Thoracic aorta (tissue), 2 donors: ENCODE measurements at regions not wholly inside any gene's neighbourhood (a gene's known extent, or its start where the extent isn't known, plus 50 kb on each side); places are given as distances from the start of the nearest gene placed in this dataset.

Experiments used
- ATAC-seq: fragments of 150-250 bp; one replicate; pipeline ENCODE4 v1.8.0; 2017; ENCODE audit warnings: low read depth; ENCODE audit not compliant: insufficient number of reproducible peaks, low FRiP score
- DNase-seq: peaks from one replicate; pipeline ENCODE4 v3.0.0-alpha.2; 2020; ENCODE audit warnings: low spot score
- H3K27ac ChIP-seq, 2 donors: fragments of 200-600 bp; sonication (generic); 1 replicate in 1 of 2; 2 replicates in 1 of 2; pipeline ENCODE4 v1.5.1; 2016; ENCODE audit warnings: mild to moderate bottlenecking in 2 of 2, moderate library complexity in 2 of 2
- H3K27me3 ChIP-seq: fragments of 200-600 bp; sonication (generic); replicated peaks from 2 replicates; pipeline ENCODE4 v1.6.0; 2016; ENCODE audit warnings: mild to moderate bottlenecking; ENCODE audit not compliant: insufficient read depth
- H3K36me3 ChIP-seq: fragments of 200-600 bp; sonication (generic); one replicate; pipeline ENCODE4 v1.5.1; 2016
- H3K4me1 ChIP-seq, 2 donors: fragments of 200-600 bp; sonication (generic); 1 replicate in 1 of 2; 2 replicates in 1 of 2; pipeline versions ENCODE4 v1.5.1 to v1.6.0; 2016; ENCODE audit warnings: low read depth in 2 of 2, mild to moderate bottlenecking in 1 of 2; ENCODE audit not compliant: control insufficient read depth in 1 of 2
- H3K4me3 ChIP-seq: fragments of 200-600 bp; sonication (generic); 2 replicates; pipeline ENCODE4 v1.5.1; 2016; ENCODE audit warnings: mild to moderate bottlenecking
- H3K9me3 ChIP-seq: fragments of 200-600 bp; sonication (generic); 2 replicates; pipeline ENCODE4 v1.5.1; 2016
- CTCF ChIP-seq: fragments of 200-600 bp; sonication (generic); IDR thresholded peaks from one replicate; pipeline ENCODE4 v1.5.1; 2019; ENCODE audit warnings: antibody characterized with exemption

- Histone ChIP-seq H3K27me3 (no peaks in the 10 kb centered on the region), H3K4me1 (no peaks in the 10 kb centered on the region), H3K9me3 (no peaks in the 10 kb centered on the region), H3K4me3 (no peak overlapping the region), H3K27ac (no peak overlapping the region), H3K36me3 (no peaks in the 10 kb centered on the region)
- TF ChIP-seq CTCF: no peak
- no peak for ATAC-seq
- DNase-seq: no peak
These were observed 326.8 kb downstream of the PIK3C3 start for GRCh38 chr18:42281851-42282250.

GRCh38 chr18:42287047-42287446 is 332.0 kb downstream of the PIK3C3 start:
- TF ChIP-seq CTCF: no peak
- Histone ChIP-seq H3K4me3 (no peak overlapping the region), H3K36me3 (no peaks in the 10 kb centered on the region), H3K4me1 (no peaks in the 10 kb centered on the region), H3K9me3 (no peaks in the 10 kb centered on the region), H3K27ac (no peak overlapping the region), H3K27me3 (no peaks in the 10 kb centered on the region)
- DNase-seq: no peak
- no peak for ATAC-seq

GRCh38 chr18:42288129-42288528 is 333.1 kb downstream of the PIK3C3 start:
- Histone ChIP-seq H3K36me3 (no peaks in the 10 kb centered on the region), H3K27ac (no peak overlapping the region), H3K4me1 (no peaks in the 10 kb centered on the region), H3K9me3 (no peaks in the 10 kb centered on the region), H3K4me3 (no peak overlapping the region), H3K27me3 (no peaks in the 10 kb centered on the region)
- DNase-seq (no peak), ATAC-seq (no peak)
- TF ChIP-seq CTCF: no peak

GRCh38 chr18:42289526-42289925 is 334.5 kb downstream of the PIK3C3 start:
- Histone ChIP-seq H3K27me3 (no peaks in the 10 kb centered on the region), H3K4me3 (no peak overlapping the region), H3K4me1 (no peaks in the 10 kb centered on the region), H3K27ac (no peak overlapping the region), H3K9me3 (no peaks in the 10 kb centered on the region), H3K36me3 (no peaks in the 10 kb centered on the region)
- ATAC-seq (no peak), DNase-seq (no peak)
- TF ChIP-seq CTCF: no peak

- ATAC-seq: no peak
- TF ChIP-seq CTCF: no peak
- H3K4me1 ChIP-seq: no peaks in the 10 kb centered on the region
- no peak for DNase-seq
- no peak overlapping the region for H3K4me3 ChIP-seq
- no peaks in the 10 kb centered on the region for H3K9me3 ChIP-seq
- H3K27me3 ChIP-seq: no peaks in the 10 kb centered on the region
- H3K36me3 ChIP-seq: no peaks in the 10 kb centered on the region
- H3K27ac ChIP-seq: no peak overlapping the region
These were observed 335.6 kb downstream of the PIK3C3 start for GRCh38 chr18:42290318-42291307.
